MCF 10A (cell line): ENCODE measurements at regions not wholly inside any gene's neighbourhood (a gene's known extent, or its start where the extent isn't known, plus 50 kb on each side); places are given as distances from the start of the nearest gene placed in this dataset.
"Not testable (repeated sequence)": the region's sequence is repeated elsewhere in the genome, so short reads cannot be mapped to it uniquely, and the experiment has no call there.

Experiments used
- BruUV-seq: library from RNA; stranded (reverse); fragments of 400-500 nt; replicated peaks from 2 replicates; lab custom pipeline; 2021; lab: Mats Ljungman, UMichigan
- CTCF ChIA-PET: fragments of 300-600 bp; sonication (Branson Sonifier 250); formaldehyde crosslinking; extraction: SDS; loops from one replicate; lab custom pipeline; 2021; ENCODE audit warnings: antibody characterized with exemption, inconsistent platforms; lab: Yijun Ruan, JAX
- POLR2A ChIA-PET: fragments of 300-600, 350-650 bp; sonication (Branson Sonifier 250); formaldehyde crosslinking; extraction: SDS; loops from one replicate; lab custom pipeline; 2020; ENCODE audit warnings: antibody characterized with exemption, inconsistent platforms; lab: Yijun Ruan, JAX
- DNase-seq: peaks from one replicate; pipeline ENCODE4 v3.0.0-alpha.2; 2018; ENCODE audit not compliant: unreplicated experiment
- H3K27ac Mint-ChIP-seq: one replicate; pipeline ENCODE4 v1.8.0; 2022; ENCODE audit warnings: mild to moderate bottlenecking, low read depth, mixed read lengths; ENCODE audit not compliant: unreplicated experiment
- H3K27me3 Mint-ChIP-seq: one replicate; pipeline ENCODE4 v1.8.0; 2022; ENCODE audit warnings: mixed read lengths; ENCODE audit not compliant: insufficient read depth, unreplicated experiment
- H3K36me3 Mint-ChIP-seq: one replicate; pipeline ENCODE4 v1.8.0; 2022; ENCODE audit warnings: mild to moderate bottlenecking, moderate library complexity, mixed read lengths; ENCODE audit not compliant: insufficient read depth, unreplicated experiment
- H3K4me1 Mint-ChIP-seq: one replicate; pipeline ENCODE4 v1.8.0; 2022; ENCODE audit warnings: mixed read lengths; ENCODE audit not compliant: insufficient read depth, unreplicated experiment
- H3K4me3 Mint-ChIP-seq: one replicate; pipeline ENCODE4 v1.8.0; 2022; ENCODE audit warnings: mild to moderate bottlenecking, moderate library complexity, mixed read lengths; ENCODE audit not compliant: unreplicated experiment
- H3K9me3 Mint-ChIP-seq: one replicate; pipeline ENCODE4 v1.8.0; 2022; ENCODE audit warnings: mixed read lengths; ENCODE audit not compliant: unreplicated experiment
- intact Hi-C: fragments of 100-400 bp; cut with micrococcal nuclease; formaldehyde crosslinking; loops from 2 replicates; pipeline ENCODE4 v1.14.1; 2022
- TF ChIP-seq, protein P1 (sequence below): fragments of 200-600 bp; IDR thresholded peaks from one replicate; pipeline ENCODE4 v1.8.0; 2022; ENCODE audit warnings: antibody characterized with exemption, mild to moderate bottlenecking; ENCODE audit not compliant: unreplicated experiment

DNA sequence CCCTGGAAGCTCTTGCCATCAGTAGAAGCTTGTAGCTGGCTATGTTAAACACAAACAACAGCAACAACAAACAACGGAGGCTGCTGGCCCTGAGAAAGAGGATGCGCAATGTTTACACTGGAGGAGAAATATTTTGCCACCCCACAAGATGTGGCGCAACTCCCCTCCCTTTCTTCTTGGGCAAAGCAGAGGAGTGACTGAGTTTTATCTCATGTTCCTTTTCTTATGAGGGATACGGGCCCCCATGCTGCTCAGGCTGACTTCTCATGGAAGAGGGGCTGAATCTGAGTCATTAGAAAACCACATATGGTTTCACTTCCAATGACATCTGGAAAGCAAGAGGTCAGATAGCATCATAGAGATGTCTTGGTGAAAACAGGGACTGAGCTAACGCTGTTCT, 75.9 kb upstream of the HDDC2 start:
- H3K4me3 Mint-ChIP-seq, result no peak overlapping the region
- DNase-seq, result peak; percentile 21
- peaks cover 100% of the 10 kb centered on the region for H3K27me3 Mint-ChIP-seq
- no peaks in the 10 kb centered on the region for H3K9me3 Mint-ChIP-seq
- POLR2A ChIA-PET, result interaction anchor here (0.5 kb wide), 1 partner anchor 16 kb away, joined by 3 read pairs; no protein-coding TSS in a partner anchor
- no peak overlapping the region for H3K27ac Mint-ChIP-seq
- no TSS peak for BruUV-seq
- TF ChIP-seq, protein P1, sequence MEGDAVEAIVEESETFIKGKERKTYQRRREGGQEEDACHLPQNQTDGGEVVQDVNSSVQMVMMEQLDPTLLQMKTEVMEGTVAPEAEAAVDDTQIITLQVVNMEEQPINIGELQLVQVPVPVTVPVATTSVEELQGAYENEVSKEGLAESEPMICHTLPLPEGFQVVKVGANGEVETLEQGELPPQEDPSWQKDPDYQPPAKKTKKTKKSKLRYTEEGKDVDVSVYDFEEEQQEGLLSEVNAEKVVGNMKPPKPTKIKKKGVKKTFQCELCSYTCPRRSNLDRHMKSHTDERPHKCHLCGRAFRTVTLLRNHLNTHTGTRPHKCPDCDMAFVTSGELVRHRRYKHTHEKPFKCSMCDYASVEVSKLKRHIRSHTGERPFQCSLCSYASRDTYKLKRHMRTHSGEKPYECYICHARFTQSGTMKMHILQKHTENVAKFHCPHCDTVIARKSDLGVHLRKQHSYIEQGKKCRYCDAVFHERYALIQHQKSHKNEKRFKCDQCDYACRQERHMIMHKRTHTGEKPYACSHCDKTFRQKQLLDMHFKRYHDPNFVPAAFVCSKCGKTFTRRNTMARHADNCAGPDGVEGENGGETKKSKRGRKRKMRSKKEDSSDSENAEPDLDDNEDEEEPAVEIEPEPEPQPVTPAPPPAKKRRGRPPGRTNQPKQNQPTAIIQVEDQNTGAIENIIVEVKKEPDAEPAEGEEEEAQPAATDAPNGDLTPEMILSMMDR, result no peak
- CTCF ChIA-PET, result no interaction called here
- intact Hi-C loops, result no loop called here
- no peaks in the 10 kb centered on the region for H3K36me3 Mint-ChIP-seq
- no peaks in the 10 kb centered on the region for H3K4me1 Mint-ChIP-seq

DNA sequence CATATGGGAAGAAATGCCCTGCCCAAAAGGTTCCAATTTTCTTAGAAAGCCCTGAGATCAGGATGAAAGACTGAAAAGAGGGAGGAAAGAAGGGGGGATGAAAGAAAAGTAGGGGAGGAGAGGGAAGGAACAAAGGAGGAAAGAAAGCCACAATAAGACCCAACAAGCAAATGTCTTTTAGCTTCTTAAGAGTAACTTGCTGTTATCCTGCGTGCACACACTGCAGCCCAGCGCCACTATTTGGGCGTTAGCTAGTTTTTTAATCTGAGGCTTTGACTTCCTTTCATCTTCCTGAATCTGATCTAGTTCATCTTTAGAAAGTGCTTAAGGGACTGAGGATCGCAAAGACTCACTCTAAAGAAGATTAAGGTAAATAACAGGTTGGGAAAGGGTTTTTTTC, 77.4 kb upstream of the HDDC2 start:
- DNase-seq, result no peak
- Mint-ChIP-seq H3K4me3 (no peak overlapping the region), H3K9me3 (no peaks in the 10 kb centered on the region), H3K36me3 (no peaks in the 10 kb centered on the region), H3K27me3 (peaks cover 100% of the 10 kb centered on the region), H3K27ac (no peak overlapping the region), H3K4me1 (no peaks in the 10 kb centered on the region)
- TF ChIP-seq, protein P1, result no peak
- intact Hi-C loops, result no loop called here
- CTCF ChIA-PET, result no interaction called here
- POLR2A ChIA-PET, result no interaction called here
- BruUV-seq, result no TSS peak

DNA sequence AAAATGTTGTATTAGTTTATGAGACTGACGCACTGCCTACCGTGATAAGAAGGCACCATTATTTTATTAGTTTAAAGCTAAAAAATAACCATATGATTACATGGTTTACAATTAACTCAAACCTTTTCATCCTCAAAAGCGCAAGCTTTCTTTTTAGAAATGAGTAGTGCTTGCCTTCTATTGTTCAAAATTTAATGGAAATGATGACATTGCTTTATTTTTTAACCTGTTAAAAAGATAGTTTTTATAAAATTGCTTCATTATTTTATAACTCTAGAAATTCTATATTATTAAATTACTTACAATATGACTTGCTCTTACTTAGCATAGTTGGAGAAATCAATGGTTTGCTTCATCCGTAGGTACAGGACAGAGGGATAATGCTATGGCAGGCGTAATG, 78.7 kb upstream of the HDDC2 start:
- H3K4me1 Mint-ChIP-seq, result no peaks in the 10 kb centered on the region
- ChIA-PET POLR2A (no interaction called here), CTCF (no interaction called here)
- no peak for DNase-seq
- H3K4me3 Mint-ChIP-seq, result no peak overlapping the region
- H3K36me3 Mint-ChIP-seq, result no peaks in the 10 kb centered on the region
- H3K27me3 Mint-ChIP-seq, result peaks cover 100% of the 10 kb centered on the region
- no TSS peak for BruUV-seq
- H3K27ac Mint-ChIP-seq, result no peak overlapping the region
- H3K9me3 Mint-ChIP-seq, result no peaks in the 10 kb centered on the region
- TF ChIP-seq, protein P1, result no peak
- intact Hi-C loops, result no loop called here

DNA sequence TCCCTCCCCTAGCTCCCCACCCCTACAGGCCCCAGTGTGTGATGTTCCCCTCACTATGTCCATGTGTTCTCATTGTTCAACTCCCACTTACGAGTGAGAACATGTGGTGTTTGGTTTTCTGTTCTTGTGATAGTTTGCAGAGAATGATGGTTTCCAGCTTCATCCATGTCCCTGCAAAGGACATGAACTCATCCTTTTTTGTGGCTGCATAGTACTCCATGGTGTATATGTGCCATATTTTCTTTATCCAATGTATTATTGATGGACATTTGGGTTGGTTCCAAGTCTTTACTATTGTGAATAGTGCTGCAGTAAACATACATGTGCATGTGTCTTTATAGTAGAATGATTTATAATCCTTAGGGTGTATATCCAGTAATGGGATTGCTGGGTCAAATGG, 84.6 kb upstream of the HDDC2 start:
- H3K9me3 Mint-ChIP-seq, intact Hi-C loops, H3K4me3 Mint-ChIP-seq, POLR2A ChIA-PET, DNase-seq, H3K4me1 Mint-ChIP-seq, BruUV-seq, H3K36me3 Mint-ChIP-seq, H3K27ac Mint-ChIP-seq: not testable (repeated sequence)
- CTCF ChIA-PET, result interaction anchor here (0.7 kb wide), 1 partner anchor 9 kb away, joined by 3 read pairs; no protein-coding TSS in a partner anchor
- peaks cover 75% of the 10 kb centered on the region for H3K27me3 Mint-ChIP-seq

DNA sequence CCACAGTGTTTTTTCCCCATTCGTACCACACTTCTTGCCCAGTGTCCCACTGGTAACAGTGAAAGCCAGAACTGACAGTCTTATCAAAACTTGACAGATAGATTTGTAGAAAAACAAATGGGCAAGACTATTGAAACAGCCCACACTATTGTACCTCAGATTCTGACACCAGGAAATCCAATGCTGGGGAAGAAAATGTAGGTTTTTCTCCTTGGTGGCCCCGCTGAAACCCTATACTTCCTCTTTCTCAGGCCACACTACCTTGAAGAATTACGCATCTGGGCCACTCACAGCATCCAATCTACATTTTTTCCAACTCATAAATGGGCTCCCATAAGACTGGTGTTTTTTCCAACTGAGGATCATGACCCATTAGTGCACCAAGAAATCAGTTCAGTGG, 90.9 kb upstream of the HDDC2 start:
- H3K4me3 Mint-ChIP-seq, result no peak overlapping the region

More for the DNA sequence above, 90.9 kb upstream of the HDDC2 start:
- no peak for DNase-seq
- Mint-ChIP-seq H3K36me3 (no peaks in the 10 kb centered on the region), H3K27ac (no peak overlapping the region), H3K9me3 (no peaks in the 10 kb centered on the region), H3K4me1 (no peaks in the 10 kb centered on the region), H3K27me3 (peaks cover 59% of the 10 kb centered on the region)
- ChIA-PET POLR2A (no interaction called here), CTCF (no interaction called here)
- intact Hi-C loops, result no loop called here
- TF ChIP-seq, protein P1, result no peak
- BruUV-seq, result no TSS peak
